Osteoblast (primary cell): ENCODE measurements at regions not wholly inside any gene's neighbourhood (a gene's known extent, or its start where the extent isn't known, plus 50 kb on each side); places are given as distances from the start of the nearest gene placed in this dataset.

ENCODE experiments used
- DNase-seq: peaks from one replicate; pipeline ENCODE4 v3.0.0; 2011; ENCODE audit warnings: low spot score, mixed read lengths; ENCODE audit not compliant: insufficient read length; ENCODE audit errors: missing footprints
- H2AFZ ChIP-seq: 2 replicates; pipeline ENCODE4 v1.6.0; 2011; ENCODE audit warnings: mild to moderate bottlenecking, low read length
- H3K27ac ChIP-seq: 2 replicates; pipeline ENCODE4 v1.5.1; 2011; ENCODE audit warnings: mild to moderate bottlenecking, low read depth, low read length, moderate library complexity
- H3K27me3 ChIP-seq: 2 replicates; pipeline ENCODE4 v1.6.0; 2012; ENCODE audit warnings: mild to moderate bottlenecking, control low read depth, inconsistent platforms, low read length, moderate library complexity; ENCODE audit not compliant: insufficient read depth
- H3K36me3 ChIP-seq: 2 replicates; pipeline ENCODE4 v1.5.1; 2011; ENCODE audit warnings: mild to moderate bottlenecking, low read length, control low read depth, moderate library complexity; ENCODE audit not compliant: insufficient read depth
- H3K4me1 ChIP-seq: 2 replicates; pipeline ENCODE4 v1.5.1; 2011; ENCODE audit warnings: mild to moderate bottlenecking, low read length, control low read depth, moderate library complexity; ENCODE audit not compliant: insufficient read depth
- H3K4me2 ChIP-seq: 2 replicates; pipeline ENCODE4 v1.6.0; 2011; ENCODE audit warnings: mild to moderate bottlenecking, low read length; ENCODE audit not compliant: insufficient read depth
- H3K4me3 ChIP-seq: fragments of 200-600 bp; sonication (generic); 3 replicates; pipeline ENCODE4 v1.5.1; 2012; ENCODE audit warnings: mild to moderate bottlenecking, low read length, inconsistent platforms; ENCODE audit not compliant: insufficient read depth
- H3K79me2 ChIP-seq: 2 replicates; pipeline ENCODE4 v1.6.0; 2012; ENCODE audit warnings: mild to moderate bottlenecking, low read length, control low read depth, inconsistent platforms; ENCODE audit not compliant: insufficient read depth
- H3K9me3 ChIP-seq: 2 replicates; pipeline ENCODE4 v1.5.1; 2011; ENCODE audit warnings: low read depth, low read length, control low read depth
- H4K20me1 ChIP-seq: 2 replicates; pipeline ENCODE4 v1.6.0; 2012; ENCODE audit warnings: mild to moderate bottlenecking, low read length, control low read depth; ENCODE audit not compliant: insufficient read depth
- CTCF ChIP-seq: IDR thresholded peaks from 2 replicates; pipeline ENCODE4 v1.5.1; 2011; ENCODE audit warnings: mild to moderate bottlenecking, low read depth, low read length, moderate library complexity; ENCODE audit errors: extremely low read depth

- TF ChIP-seq CTCF, result no peak
- Histone ChIP-seq H3K4me1 (no peaks in the 10 kb centered on the region), H3K79me2 (no peaks in the 10 kb centered on the region), H3K36me3 (no peaks in the 10 kb centered on the region), H3K27ac (no peak overlapping the region), H3K9me3 (peaks cover 7% of the 10 kb centered on the region), H2AFZ (no peak overlapping the region), H3K4me2 (no peak overlapping the region), H4K20me1 (no peaks in the 10 kb centered on the region), H3K27me3 (no peaks in the 10 kb centered on the region), H3K4me3 (no peak overlapping the region)
- DNase-seq, result no peak
Measured at GRCh38 chr3:163533381-163533780, 1544.9 kb downstream of the SI start.

- Histone ChIP-seq H2AFZ (no peak overlapping the region), H3K27ac (no peak overlapping the region), H3K79me2 (no peaks in the 10 kb centered on the region), H3K4me2 (no peak overlapping the region), H3K27me3 (no peaks in the 10 kb centered on the region), H3K36me3 (no peaks in the 10 kb centered on the region), H3K4me1 (no peaks in the 10 kb centered on the region), H3K9me3 (no peaks in the 10 kb centered on the region), H3K4me3 (no peak overlapping the region), H4K20me1 (no peaks in the 10 kb centered on the region)
- TF ChIP-seq CTCF, result no peak
- no peak for DNase-seq
Measured at GRCh38 chr3:163523375-163523774, 1554.9 kb downstream of the SI start.

- Histone ChIP-seq H2AFZ (no peak overlapping the region), H4K20me1 (no peaks in the 10 kb centered on the region), H3K27ac (no peak overlapping the region), H3K4me3 (no peak overlapping the region), H3K4me2 (no peak overlapping the region), H3K27me3 (no peaks in the 10 kb centered on the region), H3K79me2 (no peaks in the 10 kb centered on the region), H3K9me3 (no peaks in the 10 kb centered on the region), H3K4me1 (no peaks in the 10 kb centered on the region), H3K36me3 (no peaks in the 10 kb centered on the region)
- no peak for DNase-seq
- no peak for TF ChIP-seq CTCF
Measured at GRCh38 chr3:163521261-163521660, 1557.0 kb downstream of the SI start.

- Histone ChIP-seq H3K27ac (no peak overlapping the region), H3K9me3 (no peaks in the 10 kb centered on the region), H3K27me3 (no peaks in the 10 kb centered on the region), H3K79me2 (no peaks in the 10 kb centered on the region), H2AFZ (no peak overlapping the region), H3K4me2 (no peak overlapping the region), H3K36me3 (no peaks in the 10 kb centered on the region), H3K4me3 (no peak overlapping the region), H4K20me1 (no peaks in the 10 kb centered on the region), H3K4me1 (no peaks in the 10 kb centered on the region)
- no peak for DNase-seq
- no peak for TF ChIP-seq CTCF
Measured at GRCh38 chr3:163518065-163518464, 1560.2 kb downstream of the SI start.
